ENCODE measurements at regions not wholly inside any gene's neighbourhood (a gene's known extent, or its start where the extent isn't known, plus 50 kb on each side); places are given as distances from the start of the nearest gene placed in this dataset.

- Histone ChIP-seq H3K4me3 (no peak overlapping the region), H3K9me3 (no peaks in the 10 kb centered on the region), H3K36me3 (no peaks in the 10 kb centered on the region), H3K4me1 (no peaks in the 10 kb centered on the region), H3K27ac (no peak overlapping the region), H3K27me3 (no peaks in the 10 kb centered on the region)
- DNase-seq (ENCODE audit: low spot score in 2 of 2) = no peak
- intact Hi-C loops (cut with DNase I) = no loop called here
- TF ChIP-seq CTCF (IDR thresholded peaks at IDR 0.05) = no peak
These were observed 377.2 kb downstream of the TNS3 start for GRCh38 chr7:47204709-47205108.

GRCh38 chr7:47202146-47202783 lies 379.6 kb downstream of the TNS3 start:
- DNase-seq (ENCODE audit: low spot score in 2 of 2) = peak in 1 of 2 donors; percentile 47
- no peak for TF ChIP-seq CTCF (IDR thresholded peaks at IDR 0.05)
- no peaks in the 10 kb centered on the region for H3K27me3 ChIP-seq
- H3K27ac ChIP-seq = no peak overlapping the region
- no peaks in the 10 kb centered on the region for H3K9me3 ChIP-seq
- H3K36me3 ChIP-seq = no peaks in the 10 kb centered on the region
- no peaks in the 10 kb centered on the region for H3K4me1 ChIP-seq
- intact Hi-C loops (cut with DNase I) = no loop called here
- no peak overlapping the region for H3K4me3 ChIP-seq

GRCh38 chr7:47198159-47198558 lies 383.8 kb downstream of the TNS3 start:
- Histone ChIP-seq H3K4me1 (no peaks in the 10 kb centered on the region), H3K27me3 (no peaks in the 10 kb centered on the region), H3K36me3 (no peaks in the 10 kb centered on the region), H3K9me3 (no peaks in the 10 kb centered on the region), H3K27ac (no peak overlapping the region), H3K4me3 (no peak overlapping the region)
- intact Hi-C loops (cut with DNase I) = no loop called here
- DNase-seq (ENCODE audit: low spot score in 2 of 2) = no peak
- TF ChIP-seq CTCF (IDR thresholded peaks at IDR 0.05) = no peak

- TF ChIP-seq CTCF (IDR thresholded peaks at IDR 0.05) = no peak
- Histone ChIP-seq H3K4me3 (no peak overlapping the region), H3K36me3 (no peaks in the 10 kb centered on the region), H3K9me3 (no peaks in the 10 kb centered on the region), H3K27ac (no peak overlapping the region), H3K4me1 (no peaks in the 10 kb centered on the region), H3K27me3 (no peaks in the 10 kb centered on the region)
- no peak for DNase-seq (ENCODE audit: low spot score in 2 of 2)
- intact Hi-C loops (cut with DNase I) = no loop called here
These were observed 384.4 kb downstream of the TNS3 start for GRCh38 chr7:47197486-47197885.

GRCh38 chr7:47196737-47197136 lies 385.2 kb downstream of the TNS3 start:
- no peaks in the 10 kb centered on the region for H3K4me1 ChIP-seq
- H3K9me3 ChIP-seq = no peaks in the 10 kb centered on the region
- no peaks in the 10 kb centered on the region for H3K27me3 ChIP-seq
- TF ChIP-seq CTCF (IDR thresholded peaks at IDR 0.05) = no peak
- intact Hi-C loops (cut with DNase I) = no loop called here
- no peak for DNase-seq (ENCODE audit: low spot score in 2 of 2)
- no peak overlapping the region for H3K27ac ChIP-seq
- H3K36me3 ChIP-seq = no peaks in the 10 kb centered on the region
- no peak overlapping the region for H3K4me3 ChIP-seq

All from ascending aorta (tissue), 2 donors.